GM23248 (cell line): ENCODE measurements at regions not wholly inside any gene's neighbourhood (a gene's known extent, or its start where the extent isn't known, plus 50 kb on each side); places are given as distances from the start of the nearest gene placed in this dataset.

Source experiments
- DNase-seq: peaks from one replicate; pipeline ENCODE4 v3.0.0-alpha.2; 2015
- H2AFZ ChIP-seq: fragments of 200-600 bp; sonication (generic); 2 replicates; pipeline ENCODE4 v1.6.1; 2016; ENCODE audit warnings: antibody characterized with exemption
- H3F3A ChIP-seq: fragments of 200-600 bp; sonication (generic); 2 replicates; pipeline ENCODE4 v1.6.1; 2016; ENCODE audit warnings: mild to moderate bottlenecking, antibody characterized with exemption, mixed run types; ENCODE audit not compliant: insufficient read depth
- H3K27ac ChIP-seq: fragments of 200-600 bp; sonication (generic); 2 replicates; pipeline ENCODE4 v1.5.1; 2016; ENCODE audit warnings: mild to moderate bottlenecking
- H3K27me3 ChIP-seq: fragments of 200-600 bp; sonication (generic); replicated peaks from 2 replicates; pipeline ENCODE4 v1.6.1; 2016; ENCODE audit warnings: mild to moderate bottlenecking; ENCODE audit not compliant: insufficient read depth
- H3K36me3 ChIP-seq: fragments of 200-600 bp; sonication (generic); 2 replicates; pipeline ENCODE4 v1.6.1; 2016; ENCODE audit warnings: low read depth, mild to moderate bottlenecking
- H3K4me1 ChIP-seq: fragments of 200-600 bp; sonication (generic); 2 replicates; pipeline ENCODE4 v1.6.1; 2016; ENCODE audit warnings: mild to moderate bottlenecking; ENCODE audit not compliant: insufficient read depth
- H3K4me2 ChIP-seq: fragments of 200-600 bp; sonication (generic); one replicate; pipeline ENCODE4 v1.6.1; 2016; ENCODE audit warnings: mild to moderate bottlenecking; ENCODE audit not compliant: unreplicated experiment
- H3K4me3 ChIP-seq: fragments of 200-600 bp; sonication (generic); 2 replicates; pipeline ENCODE4 v1.5.1; 2016; ENCODE audit warnings: mild to moderate bottlenecking
- H3K79me2 ChIP-seq: fragments of 200-600 bp; sonication (generic); 2 replicates; pipeline ENCODE4 v1.6.1; 2016; ENCODE audit warnings: mild to moderate bottlenecking; ENCODE audit not compliant: insufficient read depth
- H3K9ac ChIP-seq: fragments of 200-600 bp; sonication (generic); 2 replicates; pipeline ENCODE4 v1.6.1; 2016; ENCODE audit warnings: mild to moderate bottlenecking
- H3K9me2 ChIP-seq: fragments of 200-600 bp; sonication (generic); 2 replicates; pipeline ENCODE4 v1.6.1; 2016; ENCODE audit warnings: mixed run types, mild to moderate bottlenecking, moderate library complexity; ENCODE audit not compliant: insufficient read depth
- H3K9me3 ChIP-seq: fragments of 200-600 bp; sonication (generic); one replicate; pipeline ENCODE4 v1.6.1; 2017; ENCODE audit warnings: low read depth
- H4K20me1 ChIP-seq: fragments of 200-600 bp; sonication (generic); 2 replicates; pipeline ENCODE4 v1.6.0; 2016; ENCODE audit not compliant: insufficient read depth
- EZH2 ChIP-seq: fragments of 200-600 bp; sonication (generic); IDR thresholded peaks from 2 replicates; pipeline ENCODE4 v1.6.1; 2018; ENCODE audit warnings: antibody characterized with exemption, mild to moderate bottlenecking; ENCODE audit not compliant: insufficient read depth, poor library complexity, severe bottlenecking
- EZH2phosphoT487 ChIP-seq: fragments of 200-600 bp; sonication (generic); IDR thresholded peaks from 2 replicates; pipeline ENCODE4 v1.6.1; 2018; ENCODE audit warnings: antibody characterized with exemption, moderate library complexity, mild to moderate bottlenecking, low read depth; ENCODE audit not compliant: insufficient read depth
- WGBS, 2 experiments: methylation state at CpG; one replicate each; pipeline ENCODE4 v1.1.6; 2015 to 2017; ENCODE audit warnings: low lambda C conversion rate in 2 of 2, low coverage in 1 of 2; ENCODE audit errors: missing lambda C conversion rate in 2 of 2; 5-methylcytosine and 5-hydroxymethylcytosine counted together
- in situ Hi-C: fragments of 300-500 bp; cut with MboI; formaldehyde crosslinking; loops from 2 replicates; pipeline ENCODE4 v1.15.0; 2020

DNA sequence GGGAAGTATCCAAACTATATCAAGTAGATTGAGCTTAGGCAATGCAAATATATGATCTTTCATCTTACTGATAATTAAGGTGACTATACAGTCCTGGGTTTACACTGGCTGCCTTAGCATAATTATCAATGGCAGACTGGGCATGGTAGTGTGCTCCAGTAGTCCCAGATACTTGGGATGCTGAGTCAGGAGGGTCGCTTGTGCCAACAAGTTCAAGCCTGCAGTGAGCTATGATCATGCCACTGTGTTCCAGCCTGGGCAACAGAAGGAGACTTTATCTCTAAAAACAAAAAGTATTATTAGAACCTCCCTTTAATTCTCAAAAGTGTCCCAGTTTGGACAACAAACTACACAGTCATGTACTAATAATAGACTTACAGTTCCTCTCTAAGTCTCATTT, 99.4 kb upstream of the RASGEF1B start:
- Histone ChIP-seq H3K27ac (no peak overlapping the region), H3K79me2 (no peaks in the 10 kb centered on the region), H4K20me1 (no peaks in the 10 kb centered on the region), H3K9me3 (no peaks in the 10 kb centered on the region), H3K27me3 (no peaks in the 10 kb centered on the region; the same call in 1 of the 2 replicates), H3K9me2 (no peaks in the 10 kb centered on the region), H3K9ac (no peak overlapping the region), H3F3A (no peaks in the 10 kb centered on the region), H2AFZ (no peak overlapping the region), H3K4me3 (no peak overlapping the region), H3K4me1 (peaks cover 3% of the 10 kb centered on the region; the same call in 1 of the 2 replicates), H3K36me3 (no peaks in the 10 kb centered on the region), H3K4me2 (no peak overlapping the region)
- TF ChIP-seq EZH2phosphoT487, result no peak
- TF ChIP-seq EZH2, result no peak
- in situ Hi-C loops, result no loop called here
- no peak for DNase-seq
- 39 to 52% methylated on average over 1 of the region's 1 CpG for WGBS, 2 experiments

DNA sequence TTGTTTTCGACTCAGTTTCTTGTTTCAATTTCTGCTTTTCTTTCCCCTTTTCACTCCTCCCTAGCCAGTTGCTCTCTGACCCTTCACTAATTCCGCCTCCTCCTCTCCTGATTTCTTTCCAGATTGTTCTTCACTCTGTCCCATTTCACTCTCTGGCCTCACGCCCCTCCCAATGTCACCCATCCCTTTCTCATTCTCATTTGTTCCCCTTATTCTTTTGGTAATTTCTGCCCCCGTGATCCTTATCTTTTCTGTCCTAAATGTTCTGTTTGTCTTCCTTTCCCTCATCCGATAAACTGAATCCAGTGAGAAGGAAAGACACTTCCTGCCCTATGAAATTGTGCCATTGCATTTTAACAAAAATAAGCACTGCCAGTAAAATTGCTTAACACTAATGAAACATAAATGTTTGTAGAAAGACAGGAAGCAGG, 94.5 kb upstream of the RASGEF1B start:
- Histone ChIP-seq H3K4me1 (peaks cover 15% of the 10 kb centered on the region), H3K36me3 (no peaks in the 10 kb centered on the region), H3K27ac (no peak overlapping the region), H3F3A (no peaks in the 10 kb centered on the region), H2AFZ (peak overlapping the region; percentile 77), H3K4me2 (peak overlapping the region; percentile 57), H3K9me2 (no peaks in the 10 kb centered on the region), H4K20me1 (no peaks in the 10 kb centered on the region), H3K9ac (no peak overlapping the region), H3K4me3 (peak overlapping the region; percentile 30), H3K9me3 (no peaks in the 10 kb centered on the region), H3K27me3 (no peaks in the 10 kb centered on the region), H3K79me2 (no peaks in the 10 kb centered on the region)
- peak; percentile 7 for DNase-seq
- TF ChIP-seq EZH2, result no peak
- in situ Hi-C loops, result no loop called here
- WGBS, 2 experiments, result 8 to 12% methylated on average over 5 of the region's 5 CpGs

DNA sequence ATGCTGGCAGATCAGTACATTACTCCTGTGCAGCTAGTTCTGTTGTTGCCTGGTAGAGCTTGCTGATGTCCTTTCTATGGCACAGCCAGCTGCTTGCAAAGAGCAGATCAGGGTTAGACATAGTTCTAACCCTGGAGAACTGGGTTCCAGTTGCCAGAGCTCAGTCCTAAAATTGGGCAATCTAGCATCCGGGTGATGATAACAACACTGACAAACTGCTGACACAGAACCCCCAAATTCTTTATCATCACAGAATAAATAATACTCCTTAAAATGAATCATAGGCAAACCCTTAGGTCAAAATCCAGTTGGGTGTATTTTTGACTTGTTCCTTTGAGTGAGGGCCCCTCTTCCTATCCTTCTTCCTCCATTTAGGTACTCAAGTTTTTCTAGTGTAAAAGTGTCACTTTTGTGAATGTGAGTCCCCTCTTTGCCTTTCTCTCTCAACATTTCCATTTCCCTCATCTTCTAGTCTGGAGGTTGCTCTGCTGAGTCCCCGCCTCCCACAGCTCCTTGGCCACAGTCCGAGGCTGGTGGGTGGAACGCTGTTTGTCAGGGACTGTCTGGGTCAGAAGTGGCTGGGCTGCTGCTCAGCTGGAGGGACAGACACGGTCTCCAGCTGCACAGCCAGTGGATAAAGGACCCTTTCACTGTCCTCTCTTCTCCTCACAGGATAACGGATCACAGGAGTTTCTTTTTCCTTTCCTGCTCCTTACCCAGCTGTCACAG, 93.6 kb upstream of the RASGEF1B start:
- Histone ChIP-seq H3K27ac (no peak overlapping the region), H3K4me1 (peaks cover 15% of the 10 kb centered on the region), H3K79me2 (no peaks in the 10 kb centered on the region), H3F3A (no peaks in the 10 kb centered on the region), H3K27me3 (no peaks in the 10 kb centered on the region), H3K4me3 (peak overlapping the region; percentile 52), H3K9ac (no peak overlapping the region), H3K9me3 (no peaks in the 10 kb centered on the region), H3K4me2 (peak overlapping the region; percentile 57), H2AFZ (peak overlapping the region; percentile 77), H4K20me1 (no peaks in the 10 kb centered on the region), H3K9me2 (no peaks in the 10 kb centered on the region), H3K36me3 (no peaks in the 10 kb centered on the region)
- in situ Hi-C loops, result no loop called here
- WGBS, 2 experiments, result 2 to 3% methylated on average over 6 of the region's 6 CpGs
- DNase-seq, result peak; percentile 59
- TF ChIP-seq EZH2phosphoT487 (no peak), EZH2 (no peak)

GRCh38 chr4:81564025-81564424, 92.3 kb upstream of the RASGEF1B start:
- no peak for TF ChIP-seq EZH2
- no peak for TF ChIP-seq EZH2phosphoT487
- Histone ChIP-seq H3K4me1 (peaks cover 15% of the 10 kb centered on the region), H3F3A (no peaks in the 10 kb centered on the region), H2AFZ (no peak overlapping the region), H3K27me3 (no peaks in the 10 kb centered on the region), H3K79me2 (no peaks in the 10 kb centered on the region), H3K9me3 (no peaks in the 10 kb centered on the region), H3K9ac (no peak overlapping the region), H3K36me3 (no peaks in the 10 kb centered on the region), H3K27ac (no peak overlapping the region), H4K20me1 (no peaks in the 10 kb centered on the region), H3K4me3 (no peak overlapping the region), H3K4me2 (no peak overlapping the region), H3K9me2 (no peaks in the 10 kb centered on the region)
- 93% methylated on average over 3 of the region's 3 CpGs for WGBS, 2 experiments
- in situ Hi-C loops, result no loop called here
- no peak for DNase-seq
